Lung microvascular endothelial cell (primary cell): ENCODE measurements at regions not wholly inside any gene's neighbourhood (a gene's known extent, or its start where the extent isn't known, plus 50 kb on each side); places are given as distances from the start of the nearest gene placed in this dataset.

Source experiments
- DNase-seq, 2 donors: peaks; one replicate each; pipeline versions ENCODE4 v3.0.0 to v3.0.0-alpha.2; 2010; ENCODE audit warnings: low read depth in 2 of 2

- DNase-seq: no peak
Measured at GRCh38 chr1:25104932-25105561, 127.3 kb downstream of the SYF2 start.

- no peak for DNase-seq
Measured at GRCh38 chr1:25103164-25103795, 129.0 kb downstream of the SYF2 start.

GRCh38 chr1:25100151-25100833 is 132.0 kb downstream of the SYF2 start:
- no peak for DNase-seq

GRCh38 chr1:25099343-25099951 is 132.9 kb downstream of the SYF2 start:
- peak in 1 of 2 donors; percentile 20 for DNase-seq

GRCh38 chr1:25098717-25099116 is 133.6 kb downstream of the SYF2 start:
- no peak for DNase-seq

GRCh38 chr1:25096307-25097150 is 135.8 kb downstream of the SYF2 start:
- DNase-seq: no peak

- DNase-seq: no peak
Measured at GRCh38 chr1:25095635-25096200, 136.6 kb downstream of the SYF2 start.

GRCh38 chr1:25094995-25095394 is 137.3 kb downstream of the SYF2 start:
- peak in 1 of 2 donors; percentile 58 for DNase-seq

- DNase-seq: no peak
Measured at GRCh38 chr1:25094229-25094628, 138.1 kb downstream of the SYF2 start.

- DNase-seq: no peak
Measured at GRCh38 chr1:25091658-25092057, 140.6 kb downstream of the SYF2 start.

GRCh38 chr1:25090707-25091422 is 141.4 kb downstream of the SYF2 start:
- peak in 1 of 2 donors; percentile 28 for DNase-seq

GRCh38 chr1:25089772-25090171 is 142.5 kb downstream of the SYF2 start:
- DNase-seq: no peak

GRCh38 chr1:25088946-25089345 is 143.4 kb downstream of the SYF2 start:
- DNase-seq: no peak

GRCh38 chr1:25088180-25088701 is 144.1 kb downstream of the SYF2 start:
- DNase-seq: no peak

GRCh38 chr1:25086518-25087079 is 145.7 kb downstream of the SYF2 start:
- DNase-seq: no peak

GRCh38 chr1:25084407-25084806 is 147.9 kb downstream of the SYF2 start:
- DNase-seq: no peak

- DNase-seq: no peak
Measured at GRCh38 chr1:25083481-25084345, 148.6 kb downstream of the SYF2 start.

- DNase-seq: no peak
Measured at GRCh38 chr1:25082995-25083394, 149.3 kb downstream of the SYF2 start.
